Gastrocnemius medialis (tissue), 4 donors: ENCODE measurements at regions not wholly inside any gene's neighbourhood (a gene's known extent, or its start where the extent isn't known, plus 50 kb on each side); places are given as distances from the start of the nearest gene placed in this dataset.

ENCODE experiments used
- POLR2A ChIP-seq, 2 donors: fragments of 450-650 bp; IDR thresholded peaks; one replicate each; pipeline ENCODE4 v1.6.1; 2017; ENCODE audit warnings: antibody characterized with exemption in 2 of 2, mild to moderate bottlenecking in 2 of 2, moderate library complexity in 2 of 2
- TF ChIP-seq, protein P1 (sequence below), 5 experiments: fragments of 450-650 bp in 3 of 5; fragments of 200-600 bp in 2 of 5; sonication (generic) in 2 of 5; IDR thresholded peaks in 4 of 5; conservative IDR thresholded peaks in 1 of 5; 1 replicate in 4 of 5; 2 replicates in 1 of 5; pipeline ENCODE4 v1.5.1; 2016 to 2019; ENCODE audit warnings: antibody characterized with exemption in 5 of 5, mild to moderate bottlenecking in 3 of 5, moderate library complexity in 3 of 5

DNA sequence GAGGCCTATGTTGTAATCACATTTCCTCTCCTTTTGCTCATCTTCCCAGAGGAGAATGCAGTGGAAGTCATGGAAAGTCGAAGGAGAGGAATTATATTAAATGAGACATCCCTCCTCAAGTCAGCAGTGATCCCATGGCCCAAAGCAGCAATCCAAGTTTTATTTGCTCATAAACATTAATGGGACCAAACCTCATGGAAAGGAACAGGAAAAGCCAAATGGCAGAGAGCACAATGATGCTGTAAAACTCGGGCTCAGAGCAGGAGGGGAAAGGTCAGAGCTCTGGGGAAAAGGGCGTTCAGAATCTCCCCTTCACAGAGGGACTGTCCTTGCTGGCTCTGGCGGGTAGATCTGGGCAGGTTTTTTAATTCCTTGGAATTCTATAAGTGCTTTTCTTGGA is 175.8 kb downstream of the C5orf15 start:
- TF ChIP-seq, protein P1, sequence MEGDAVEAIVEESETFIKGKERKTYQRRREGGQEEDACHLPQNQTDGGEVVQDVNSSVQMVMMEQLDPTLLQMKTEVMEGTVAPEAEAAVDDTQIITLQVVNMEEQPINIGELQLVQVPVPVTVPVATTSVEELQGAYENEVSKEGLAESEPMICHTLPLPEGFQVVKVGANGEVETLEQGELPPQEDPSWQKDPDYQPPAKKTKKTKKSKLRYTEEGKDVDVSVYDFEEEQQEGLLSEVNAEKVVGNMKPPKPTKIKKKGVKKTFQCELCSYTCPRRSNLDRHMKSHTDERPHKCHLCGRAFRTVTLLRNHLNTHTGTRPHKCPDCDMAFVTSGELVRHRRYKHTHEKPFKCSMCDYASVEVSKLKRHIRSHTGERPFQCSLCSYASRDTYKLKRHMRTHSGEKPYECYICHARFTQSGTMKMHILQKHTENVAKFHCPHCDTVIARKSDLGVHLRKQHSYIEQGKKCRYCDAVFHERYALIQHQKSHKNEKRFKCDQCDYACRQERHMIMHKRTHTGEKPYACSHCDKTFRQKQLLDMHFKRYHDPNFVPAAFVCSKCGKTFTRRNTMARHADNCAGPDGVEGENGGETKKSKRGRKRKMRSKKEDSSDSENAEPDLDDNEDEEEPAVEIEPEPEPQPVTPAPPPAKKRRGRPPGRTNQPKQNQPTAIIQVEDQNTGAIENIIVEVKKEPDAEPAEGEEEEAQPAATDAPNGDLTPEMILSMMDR (IDR thresholded peaks at IDR 0.05 in 4 of 5, conservative IDR thresholded peaks at IDR 0.05 in 1 of 5) = no peak
- TF ChIP-seq POLR2A (IDR thresholded peaks at IDR 0.05) = no peak
